Esophagus squamous epithelium (tissue), 5 donors: ENCODE measurements at regions not wholly inside any gene's neighbourhood (a gene's known extent, or its start where the extent isn't known, plus 50 kb on each side); places are given as distances from the start of the nearest gene placed in this dataset.

Experiments used
- DNase-seq: peaks from one replicate; lab custom pipeline; 2025; lab: John Stamatoyannopoulos, UW
- H3K27ac ChIP-seq, 4 donors: fragments of 200-600 bp; sonication (generic); one replicate each; pipeline ENCODE4 v1.5.1; 2016 to 2019; ENCODE audit warnings: mild to moderate bottlenecking in 1 of 4
- H3K27me3 ChIP-seq, 4 donors: fragments of 200-600 bp; sonication (generic); 1 replicate in 3 of 4; 2 replicates in 1 of 4; pipeline versions ENCODE4 v1.5.1 to v1.6.0; 2017 to 2021; ENCODE audit warnings: antibody characterized with exemption in 1 of 4
- H3K36me3 ChIP-seq, 3 donors: fragments of 200-600 bp; sonication (generic); one replicate each; pipeline ENCODE4 v1.5.1; 2016 to 2019
- H3K4me1 ChIP-seq, 3 donors: fragments of 200-600 bp; sonication (generic); one replicate each; pipeline ENCODE4 v1.5.1; 2017 to 2019
- H3K4me3 ChIP-seq, 4 donors: fragments of 200-600 bp; sonication (generic); 1 replicate in 3 of 4; 2 replicates in 1 of 4; pipeline ENCODE4 v1.5.1; 2016 to 2019; ENCODE audit warnings: mild to moderate bottlenecking in 2 of 4, moderate library complexity in 1 of 4
- H3K9me3 ChIP-seq, 3 donors: fragments of 200-600 bp; sonication (generic); one replicate each; pipeline ENCODE4 v1.5.1; 2016 to 2019
- CTCF ChIP-seq, 6 experiments: fragments of 450-650 bp in 4 of 6; fragments of 200-600 bp in 2 of 6; sonication (generic) in 2 of 6; IDR thresholded peaks; one replicate each; pipeline ENCODE4 v1.5.1; 2016 to 2019; ENCODE audit warnings: antibody characterized with exemption in 6 of 6, mild to moderate bottlenecking in 4 of 6, moderate library complexity in 4 of 6
- POLR2A ChIP-seq, 4 donors: fragments of 450-650 bp; IDR thresholded peaks; one replicate each; pipeline ENCODE4 v1.6.1; 2017; ENCODE audit warnings: antibody characterized with exemption in 4 of 4, mild to moderate bottlenecking in 4 of 4, moderate library complexity in 3 of 4
- WGBS, 2 donors: methylation state at CpG; one replicate each; pipeline ENCODE4 v1.1.5; 2018; 5-methylcytosine and 5-hydroxymethylcytosine counted together
- intact Hi-C: fragments of 100-400 bp; cut with DNase I; formaldehyde crosslinking; loops from one replicate; pipeline ENCODE4 v1.15.0; 2022
- donor health status: DM: yes; HTN: yes; CAD: no.

- DNase-seq = no peak
- peaks cover 0 to 11% (median 0%) of the 10 kb centered on the region in 4 donors for H3K27me3 ChIP-seq
- no peaks in the 10 kb centered on the region for H3K36me3 ChIP-seq
- H3K27ac ChIP-seq = no peak overlapping the region
- TF ChIP-seq POLR2A (IDR thresholded peaks at IDR 0.05) (no peak), CTCF (IDR thresholded peaks at IDR 0.05) (no peak)
- H3K4me1 ChIP-seq = peaks cover 0 to 9% (median 0%) of the 10 kb centered on the region in 3 donors
- H3K4me3 ChIP-seq = no peak overlapping the region
- no peaks in the 10 kb centered on the region for H3K9me3 ChIP-seq
- 44 to 70% methylated on average over 3 of the region's 3 CpGs for WGBS, 2 donors
- intact Hi-C loops = no loop called here
Observed at GRCh38 chr20:51312480-51312783, 230.1 kb downstream of the NFATC2 start.

- TF ChIP-seq CTCF (IDR thresholded peaks at IDR 0.05) (no peak), POLR2A (IDR thresholded peaks at IDR 0.05) (no peak)
- WGBS, 2 donors = 54 to 64% methylated on average over 12 of the region's 12 CpGs
- intact Hi-C loops = no loop called here
- Histone ChIP-seq H3K4me1 (peaks cover 0 to 12% (median 2%) of the 10 kb centered on the region in 3 donors), H3K36me3 (no peaks in the 10 kb centered on the region), H3K4me3 (no peak overlapping the region), H3K27ac (no peak overlapping the region), H3K9me3 (no peaks in the 10 kb centered on the region), H3K27me3 (peaks cover 0 to 14% (median 0%) of the 10 kb centered on the region in 4 donors)
- DNase-seq = no peak
Observed at GRCh38 chr20:51311636-51312479, 230.7 kb downstream of the NFATC2 start.

- Histone ChIP-seq H3K27ac (no peak overlapping the region), H3K9me3 (no peaks in the 10 kb centered on the region), H3K36me3 (no peaks in the 10 kb centered on the region), H3K27me3 (peaks cover 0 to 21% (median 0%) of the 10 kb centered on the region in 4 donors), H3K4me1 (peaks cover 0 to 19% (median 7%) of the 10 kb centered on the region in 3 donors), H3K4me3 (no peak overlapping the region)
- 69 to 88% methylated on average over 2 of the region's 2 CpGs for WGBS, 2 donors
- no peak for DNase-seq
- intact Hi-C loops = no loop called here
- no peak for TF ChIP-seq CTCF (IDR thresholded peaks at IDR 0.05)
- TF ChIP-seq POLR2A (IDR thresholded peaks at IDR 0.05) = no peak
Observed at GRCh38 chr20:51310216-51310615, 232.3 kb downstream of the NFATC2 start.

- intact Hi-C loops = loop anchor here (5.0 to 10.0 kb wide), 2 partner anchors 84 to 312 kb away; no protein-coding TSS in a partner anchor
- H3K9me3 ChIP-seq = no peaks in the 10 kb centered on the region
- TF ChIP-seq POLR2A (IDR thresholded peaks at IDR 0.05) (no peak), CTCF (IDR thresholded peaks at IDR 0.05) (no peak)
- WGBS, 2 donors = 77 to 80% methylated on average over 2 of the region's 2 CpGs
- DNase-seq = no peak
- no peak overlapping the region for H3K4me3 ChIP-seq
- peaks cover 0 to 19% (median 7%) of the 10 kb centered on the region in 3 donors for H3K4me1 ChIP-seq
- peaks cover 0 to 21% (median 0%) of the 10 kb centered on the region in 4 donors for H3K27me3 ChIP-seq
- no peak overlapping the region for H3K27ac ChIP-seq
- H3K36me3 ChIP-seq = no peaks in the 10 kb centered on the region
Observed at GRCh38 chr20:51309128-51309527, 233.4 kb downstream of the NFATC2 start.
